MCF 10A (cell line): ENCODE measurements at regions not wholly inside any gene's neighbourhood (a gene's known extent, or its start where the extent isn't known, plus 50 kb on each side); places are given as distances from the start of the nearest gene placed in this dataset.

ENCODE experiments used
- BruUV-seq: library from RNA; stranded (reverse); fragments of 400-500 nt; replicated peaks from 2 replicates; lab custom pipeline; 2021; lab: Mats Ljungman, UMichigan
- CTCF ChIA-PET: fragments of 300-600 bp; sonication (Branson Sonifier 250); formaldehyde crosslinking; extraction: SDS; loops from one replicate; lab custom pipeline; 2021; ENCODE audit warnings: antibody characterized with exemption, inconsistent platforms; lab: Yijun Ruan, JAX
- POLR2A ChIA-PET: fragments of 300-600, 350-650 bp; sonication (Branson Sonifier 250); formaldehyde crosslinking; extraction: SDS; loops from one replicate; lab custom pipeline; 2020; ENCODE audit warnings: antibody characterized with exemption, inconsistent platforms; lab: Yijun Ruan, JAX
- DNase-seq: peaks from one replicate; pipeline ENCODE4 v3.0.0-alpha.2; 2018; ENCODE audit not compliant: unreplicated experiment
- H3K27ac Mint-ChIP-seq: one replicate; pipeline ENCODE4 v1.8.0; 2022; ENCODE audit warnings: mild to moderate bottlenecking, low read depth, mixed read lengths; ENCODE audit not compliant: unreplicated experiment
- H3K27me3 Mint-ChIP-seq: one replicate; pipeline ENCODE4 v1.8.0; 2022; ENCODE audit warnings: mixed read lengths; ENCODE audit not compliant: insufficient read depth, unreplicated experiment
- H3K36me3 Mint-ChIP-seq: one replicate; pipeline ENCODE4 v1.8.0; 2022; ENCODE audit warnings: mild to moderate bottlenecking, moderate library complexity, mixed read lengths; ENCODE audit not compliant: insufficient read depth, unreplicated experiment
- H3K4me1 Mint-ChIP-seq: one replicate; pipeline ENCODE4 v1.8.0; 2022; ENCODE audit warnings: mixed read lengths; ENCODE audit not compliant: insufficient read depth, unreplicated experiment
- H3K4me3 Mint-ChIP-seq: one replicate; pipeline ENCODE4 v1.8.0; 2022; ENCODE audit warnings: mild to moderate bottlenecking, moderate library complexity, mixed read lengths; ENCODE audit not compliant: unreplicated experiment
- H3K9me3 Mint-ChIP-seq: one replicate; pipeline ENCODE4 v1.8.0; 2022; ENCODE audit warnings: mixed read lengths; ENCODE audit not compliant: unreplicated experiment
- CTCF ChIP-seq: fragments of 200-600 bp; IDR thresholded peaks from one replicate; pipeline ENCODE4 v1.8.0; 2022; ENCODE audit warnings: antibody characterized with exemption, mild to moderate bottlenecking; ENCODE audit not compliant: unreplicated experiment
- intact Hi-C: fragments of 100-400 bp; cut with micrococcal nuclease; formaldehyde crosslinking; loops from 2 replicates; pipeline ENCODE4 v1.14.1; 2022

- no TSS peak for BruUV-seq
- Mint-ChIP-seq H3K27ac (no peak overlapping the region), H3K4me3 (no peak overlapping the region)
Observed at GRCh38 chr4:156335721-156336120, 382.1 kb upstream of the CTSO start.

DNA sequence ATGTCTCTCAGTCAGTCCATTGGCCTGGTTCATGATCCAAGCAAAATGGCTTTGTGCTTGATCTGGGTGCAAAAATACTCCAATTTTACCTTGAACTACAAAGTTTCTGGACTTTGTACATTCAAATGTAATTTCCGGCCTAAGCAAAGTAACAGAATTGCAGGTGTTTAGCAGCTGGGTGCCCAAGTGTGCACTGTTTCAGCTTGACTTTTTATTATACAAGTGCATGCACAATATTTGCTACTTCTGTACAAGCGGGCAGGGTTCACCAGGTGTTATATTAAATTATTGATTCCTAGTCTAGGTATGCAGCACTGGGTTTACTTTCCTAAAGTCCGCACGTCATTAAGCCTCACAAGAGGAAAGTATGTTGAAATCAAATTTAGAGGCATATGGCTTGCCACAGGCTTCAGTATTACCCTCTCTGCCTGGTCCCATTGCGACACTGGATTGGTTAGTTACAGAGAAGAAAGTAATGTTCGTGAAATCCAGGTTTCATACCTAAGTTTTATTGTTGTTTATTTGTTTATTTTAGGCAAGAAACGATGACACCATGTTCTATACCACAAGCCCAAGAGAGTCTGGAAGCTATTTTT lies 376.9 kb upstream of the CTSO start:
- ChIA-PET CTCF (interaction anchor here (0.5 kb wide), 1 partner anchor 161 kb away, joined by 3 read pairs; no protein-coding TSS in a partner anchor), POLR2A (interaction anchor here (0.7 kb wide), 1 partner anchor 472 kb away, joined by 4 read pairs; no protein-coding TSS in a partner anchor)
- no peaks in the 10 kb centered on the region for H3K4me1 Mint-ChIP-seq
- H3K27me3 Mint-ChIP-seq, result no peaks in the 10 kb centered on the region
- no peak for TF ChIP-seq CTCF
- H3K27ac Mint-ChIP-seq, result no peak overlapping the region
- no TSS peak for BruUV-seq
- H3K9me3 Mint-ChIP-seq, result no peaks in the 10 kb centered on the region
- no peak for DNase-seq
- H3K4me3 Mint-ChIP-seq, result no peak overlapping the region
- no peaks in the 10 kb centered on the region for H3K36me3 Mint-ChIP-seq
- intact Hi-C loops, result no loop called here

More at GRCh38 chr4:156335721-156336120, 382.1 kb upstream of the CTSO start:
- no peaks in the 10 kb centered on the region for H3K9me3 Mint-ChIP-seq
- TF ChIP-seq CTCF, result no peak
- ChIA-PET CTCF (no interaction called here), POLR2A (no interaction called here)
- peaks cover 6% of the 10 kb centered on the region for H3K4me1 Mint-ChIP-seq
- no peaks in the 10 kb centered on the region for H3K27me3 Mint-ChIP-seq
- DNase-seq, result no peak
- intact Hi-C loops, result no loop called here
- no peaks in the 10 kb centered on the region for H3K36me3 Mint-ChIP-seq

DNA sequence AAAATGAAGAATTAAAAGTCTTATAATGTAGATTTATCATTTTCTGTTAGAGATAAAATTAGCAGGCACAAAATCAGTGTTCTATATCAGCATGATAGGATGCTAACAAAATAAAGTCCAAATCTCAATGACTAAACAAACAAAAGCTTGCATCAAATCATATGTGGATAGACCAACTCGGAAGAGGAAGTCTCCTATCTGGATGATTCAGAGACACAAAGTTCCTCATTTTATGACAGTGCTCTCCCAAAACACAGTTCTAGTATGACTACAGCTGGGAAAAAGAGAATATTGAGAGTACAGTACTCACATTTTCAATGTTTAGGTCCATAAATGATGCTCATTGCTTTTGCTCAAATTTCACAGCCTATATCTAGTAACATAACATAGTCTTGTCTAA lies 376.1 kb upstream of the CTSO start:
- DNase-seq, result no peak
- no peaks in the 10 kb centered on the region for H3K4me1 Mint-ChIP-seq
- H3K27me3 Mint-ChIP-seq, result no peaks in the 10 kb centered on the region
- BruUV-seq, result no TSS peak
- H3K9me3 Mint-ChIP-seq, result no peaks in the 10 kb centered on the region
- TF ChIP-seq CTCF, result no peak
- POLR2A ChIA-PET, result no interaction called here
- intact Hi-C loops, result no loop called here
- H3K27ac Mint-ChIP-seq, result no peak overlapping the region
- H3K36me3 Mint-ChIP-seq, result no peaks in the 10 kb centered on the region
- H3K4me3 Mint-ChIP-seq, result no peak overlapping the region
- CTCF ChIA-PET, result no interaction called here

GRCh38 chr4:156328882-156329281 lies 375.2 kb upstream of the CTSO start:
- DNase-seq, result no peak
- no peak overlapping the region for H3K4me3 Mint-ChIP-seq
- no TSS peak for BruUV-seq
- H3K4me1 Mint-ChIP-seq, result no peaks in the 10 kb centered on the region
- TF ChIP-seq CTCF, result no peak
- no peaks in the 10 kb centered on the region for H3K36me3 Mint-ChIP-seq
- no peaks in the 10 kb centered on the region for H3K9me3 Mint-ChIP-seq
- intact Hi-C loops, result no loop called here
- ChIA-PET POLR2A (no interaction called here), CTCF (no interaction called here)
- H3K27me3 Mint-ChIP-seq, result no peaks in the 10 kb centered on the region
- H3K27ac Mint-ChIP-seq, result no peak overlapping the region
